Urinary bladder (tissue), 3 donors: ENCODE measurements at regions not wholly inside any gene's neighbourhood (a gene's known extent, or its start where the extent isn't known, plus 50 kb on each side); places are given as distances from the start of the nearest gene placed in this dataset.

Source experiments
- DNase-seq: peaks from one replicate; pipeline ENCODE4 v3.0.0-alpha.2; 2015; ENCODE audit errors: extremely low spot score
- H3K27ac ChIP-seq: one replicate; pipeline ENCODE4 v1.5.1; 2013; ENCODE audit warnings: low read depth, mild to moderate bottlenecking, moderate library complexity
- H3K36me3 ChIP-seq: one replicate; pipeline ENCODE4 v1.6.1; 2013; ENCODE audit warnings: mild to moderate bottlenecking, moderate library complexity; ENCODE audit not compliant: insufficient read depth
- H3K4me1 ChIP-seq: one replicate; pipeline ENCODE4 v1.6.1; 2013; ENCODE audit warnings: mild to moderate bottlenecking, moderate library complexity; ENCODE audit not compliant: insufficient read depth
- H3K4me3 ChIP-seq: one replicate; pipeline ENCODE4 v1.5.1; 2013; ENCODE audit warnings: low read depth, low read length
- WGBS: extraction: QIAGEN DNeasy Blood & Tissue Kit; methylation state at CpG from one replicate; pipeline ENCODE4 v1.1.7; 2013; 5-methylcytosine and 5-hydroxymethylcytosine counted together
- donor health status: healthy with polysubstance abuse.
- donor health status: healthy.

GRCh38 chr12:47577206-47577989 is 128.4 kb downstream of the RPAP3 start:
- no peak for DNase-seq
- 62% methylated on average over 7 of the region's 7 CpGs for WGBS
- H3K36me3 ChIP-seq = no peaks in the 10 kb centered on the region
- no peak overlapping the region for H3K4me3 ChIP-seq
- H3K4me1 ChIP-seq = no peaks in the 10 kb centered on the region
- no peak overlapping the region for H3K27ac ChIP-seq

DNA sequence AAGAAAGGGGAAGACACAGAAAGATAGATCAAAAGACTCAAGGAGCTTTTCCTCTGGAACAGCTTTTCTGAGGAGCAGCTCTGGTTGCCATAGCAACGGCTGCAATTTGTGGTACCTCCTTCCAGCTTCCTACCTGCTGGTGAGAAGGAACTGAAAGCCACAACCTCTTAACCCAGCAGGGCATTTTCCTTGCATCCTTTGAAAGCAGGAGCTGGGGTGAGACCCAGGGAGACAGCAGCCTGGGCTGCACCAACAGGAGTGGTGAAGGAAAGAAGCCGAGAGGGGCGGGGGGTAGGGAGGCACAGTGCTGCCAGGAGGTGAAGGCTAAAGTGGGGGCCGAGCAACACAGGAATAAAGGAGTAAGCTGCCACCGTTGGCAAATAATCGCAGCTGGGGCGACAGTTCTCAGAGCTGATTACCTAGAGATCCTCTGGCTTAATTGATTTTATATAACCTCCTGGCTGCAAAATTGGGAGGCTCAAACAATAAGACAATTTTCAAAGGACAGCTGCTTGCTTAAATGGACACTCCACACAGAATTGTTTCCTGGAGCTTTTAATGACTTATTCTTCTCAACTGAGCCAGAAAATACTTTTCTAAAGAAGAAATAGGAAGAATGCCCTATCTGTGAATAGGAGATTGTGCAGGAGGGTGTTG is 129.4 kb downstream of the RPAP3 start:
- no peak overlapping the region for H3K27ac ChIP-seq
- 58% methylated on average over 7 of the region's 7 CpGs for WGBS
- no peak for DNase-seq
- H3K4me3 ChIP-seq = no peak overlapping the region
- H3K4me1 ChIP-seq = no peaks in the 10 kb centered on the region
- H3K36me3 ChIP-seq = no peaks in the 10 kb centered on the region

DNA sequence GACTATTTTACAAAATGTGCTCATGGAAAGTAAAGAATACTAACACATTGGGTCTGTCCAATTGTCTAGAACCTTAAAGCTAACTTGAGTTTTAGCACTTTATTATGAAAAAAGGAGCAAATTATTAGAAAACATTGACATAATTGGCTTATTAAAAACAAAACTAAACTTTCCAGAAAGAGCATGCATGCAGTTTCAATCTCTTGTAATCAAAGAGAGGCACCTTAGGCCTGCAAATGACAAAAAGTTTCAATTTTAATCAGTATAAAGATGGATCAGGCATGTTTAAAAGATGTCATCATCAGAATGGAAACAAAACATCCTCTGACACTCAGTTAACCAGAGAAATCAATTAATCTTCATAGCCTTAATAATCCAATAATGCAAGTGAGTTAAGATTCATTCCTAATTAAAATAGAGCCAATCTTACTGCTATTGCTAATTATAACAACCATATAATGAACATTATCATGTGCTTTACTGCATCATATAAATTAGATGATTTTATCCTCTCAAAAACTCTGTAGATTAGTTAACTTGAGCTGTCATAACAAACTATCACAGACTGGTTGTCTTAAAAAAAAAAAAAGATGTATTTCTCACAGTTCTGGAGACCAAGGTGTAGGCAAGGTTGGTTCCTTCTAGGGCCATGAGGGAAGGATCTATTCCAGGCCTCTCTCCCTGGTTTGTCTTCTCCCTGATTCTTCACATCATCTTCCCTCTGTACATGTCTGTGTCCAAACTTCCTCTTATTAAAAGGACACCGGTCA is 131.4 kb downstream of the RPAP3 start:
- WGBS = 81% methylated on average over 1 of the region's 1 CpG
- no peak for DNase-seq
- H3K27ac ChIP-seq = no peak overlapping the region
- H3K4me1 ChIP-seq = no peaks in the 10 kb centered on the region
- H3K4me3 ChIP-seq = no peak overlapping the region
- no peaks in the 10 kb centered on the region for H3K36me3 ChIP-seq

DNA sequence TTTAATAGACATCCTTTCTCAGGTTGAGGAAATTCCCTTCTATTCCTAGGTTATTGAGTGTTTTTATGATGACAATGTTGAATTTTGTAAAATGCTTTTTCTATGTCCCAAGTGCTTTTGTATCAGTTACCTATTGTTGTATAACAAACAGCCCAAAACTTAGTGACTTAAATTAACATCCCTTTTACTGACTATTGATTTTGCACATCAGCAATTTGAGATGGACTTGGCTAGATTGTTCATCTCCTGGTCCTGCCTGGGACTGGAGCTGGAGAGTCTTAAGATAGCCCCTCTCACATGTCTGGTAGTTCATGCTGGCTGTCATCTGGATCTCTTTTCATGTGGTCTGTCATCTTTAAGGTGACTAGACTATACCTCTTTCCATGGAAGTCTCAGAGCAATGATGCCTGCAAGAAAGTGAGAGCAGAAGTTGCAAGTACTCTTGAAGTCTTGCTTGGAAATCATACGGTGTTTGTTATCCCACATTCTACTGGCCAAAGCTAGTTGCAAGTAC is 132.6 kb downstream of the RPAP3 start:
- Histone ChIP-seq H3K27ac (no peak overlapping the region), H3K4me1 (no peaks in the 10 kb centered on the region), H3K4me3 (no peak overlapping the region), H3K36me3 (no peaks in the 10 kb centered on the region)
- DNase-seq = no peak
- 92% methylated on average over 1 of the region's 1 CpG for WGBS

GRCh38 chr12:47570151-47570550 is 135.7 kb downstream of the RPAP3 start:
- no peak overlapping the region for H3K4me3 ChIP-seq
- no peak for DNase-seq
- WGBS = 79% methylated on average over 3 of the region's 3 CpGs
- H3K27ac ChIP-seq = no peak overlapping the region
- no peaks in the 10 kb centered on the region for H3K4me1 ChIP-seq
- no peaks in the 10 kb centered on the region for H3K36me3 ChIP-seq

DNA sequence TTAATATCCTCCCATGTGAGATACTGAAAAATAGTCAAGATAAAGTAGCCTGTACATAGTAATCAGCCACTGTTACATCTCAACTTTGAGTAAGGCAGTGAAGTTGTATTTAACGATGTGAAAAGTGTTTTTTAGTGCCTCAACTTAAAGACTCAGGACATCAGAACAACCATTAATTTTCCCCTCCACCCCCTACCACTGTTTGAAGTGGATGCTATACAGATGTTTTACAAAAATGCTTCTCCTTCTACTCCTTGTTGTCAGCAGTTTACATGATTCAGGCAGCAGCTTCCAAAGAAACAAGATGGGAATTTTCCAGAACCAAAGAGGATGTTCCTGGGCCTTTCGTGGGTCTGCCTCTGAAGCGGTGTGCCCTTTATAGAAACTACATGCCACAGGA is 143.6 kb downstream of the RPAP3 start:
- H3K4me3 ChIP-seq = no peak overlapping the region
- H3K4me1 ChIP-seq = no peaks in the 10 kb centered on the region
- H3K36me3 ChIP-seq = no peaks in the 10 kb centered on the region
- WGBS = 52% methylated on average over 3 of the region's 3 CpGs
- DNase-seq = no peak
- H3K27ac ChIP-seq = no peak overlapping the region

DNA sequence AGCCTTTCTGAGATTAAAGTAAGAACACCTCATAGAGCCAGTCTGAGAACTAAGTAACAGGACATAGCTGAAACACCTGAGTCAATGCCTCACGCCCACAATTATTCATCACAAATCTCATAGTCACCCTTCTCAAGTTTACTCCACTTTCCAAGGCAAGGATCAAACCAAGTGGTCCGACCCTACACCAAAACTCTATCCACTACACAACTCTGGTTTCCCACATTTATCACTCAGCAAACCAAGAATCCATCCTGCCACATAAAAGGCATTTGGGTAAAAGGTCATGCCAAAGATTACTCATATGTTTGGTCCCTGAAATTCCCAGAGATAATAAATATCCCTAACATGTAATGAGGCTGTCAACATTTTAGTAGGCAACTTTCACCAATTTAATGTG is 144.1 kb downstream of the RPAP3 start:
- Histone ChIP-seq H3K36me3 (no peaks in the 10 kb centered on the region), H3K4me1 (no peaks in the 10 kb centered on the region), H3K4me3 (no peak overlapping the region), H3K27ac (no peak overlapping the region)
- DNase-seq = no peak
- 70% methylated on average over 2 of the region's 2 CpGs for WGBS

- H3K4me3 ChIP-seq = no peak overlapping the region
- no peaks in the 10 kb centered on the region for H3K4me1 ChIP-seq
- no peak overlapping the region for H3K27ac ChIP-seq
- no peak for DNase-seq
- 92% methylated on average over 2 of the region's 2 CpGs for WGBS
- H3K36me3 ChIP-seq = no peaks in the 10 kb centered on the region
These were observed 145.4 kb downstream of the RPAP3 start for GRCh38 chr12:47560415-47560814.

- H3K4me1 ChIP-seq = no peaks in the 10 kb centered on the region
- H3K36me3 ChIP-seq = no peaks in the 10 kb centered on the region
- WGBS = 65% methylated on average over 5 of the region's 5 CpGs
- no peak overlapping the region for H3K27ac ChIP-seq
- no peak overlapping the region for H3K4me3 ChIP-seq
- no peak for DNase-seq
These were observed 147.0 kb downstream of the RPAP3 start for GRCh38 chr12:47558625-47559345.

DNA sequence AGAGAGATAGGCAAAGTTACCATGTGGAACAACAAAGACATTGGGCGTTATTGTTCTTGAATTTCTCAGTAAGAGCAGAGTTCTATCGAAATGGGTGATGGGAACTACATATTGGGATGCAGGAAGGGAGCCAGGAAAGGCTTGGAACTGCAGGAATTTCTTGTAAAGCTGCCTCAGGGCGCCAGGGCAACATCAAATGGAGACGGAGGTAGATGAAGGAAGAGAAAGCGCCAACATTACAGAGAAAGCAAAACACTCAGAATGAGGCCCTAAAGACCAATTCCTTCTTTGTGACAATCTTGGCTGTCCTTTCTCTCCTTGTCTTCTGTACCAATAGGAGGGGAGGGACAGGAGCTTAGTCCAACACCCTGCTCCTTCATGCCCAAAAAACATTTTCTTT is 148.4 kb downstream of the RPAP3 start:
- no peak overlapping the region for H3K4me3 ChIP-seq
- H3K27ac ChIP-seq = no peak overlapping the region
- WGBS = 50% methylated on average over 5 of the region's 5 CpGs
- no peak for DNase-seq
- H3K4me1 ChIP-seq = no peaks in the 10 kb centered on the region
- H3K36me3 ChIP-seq = no peaks in the 10 kb centered on the region

DNA sequence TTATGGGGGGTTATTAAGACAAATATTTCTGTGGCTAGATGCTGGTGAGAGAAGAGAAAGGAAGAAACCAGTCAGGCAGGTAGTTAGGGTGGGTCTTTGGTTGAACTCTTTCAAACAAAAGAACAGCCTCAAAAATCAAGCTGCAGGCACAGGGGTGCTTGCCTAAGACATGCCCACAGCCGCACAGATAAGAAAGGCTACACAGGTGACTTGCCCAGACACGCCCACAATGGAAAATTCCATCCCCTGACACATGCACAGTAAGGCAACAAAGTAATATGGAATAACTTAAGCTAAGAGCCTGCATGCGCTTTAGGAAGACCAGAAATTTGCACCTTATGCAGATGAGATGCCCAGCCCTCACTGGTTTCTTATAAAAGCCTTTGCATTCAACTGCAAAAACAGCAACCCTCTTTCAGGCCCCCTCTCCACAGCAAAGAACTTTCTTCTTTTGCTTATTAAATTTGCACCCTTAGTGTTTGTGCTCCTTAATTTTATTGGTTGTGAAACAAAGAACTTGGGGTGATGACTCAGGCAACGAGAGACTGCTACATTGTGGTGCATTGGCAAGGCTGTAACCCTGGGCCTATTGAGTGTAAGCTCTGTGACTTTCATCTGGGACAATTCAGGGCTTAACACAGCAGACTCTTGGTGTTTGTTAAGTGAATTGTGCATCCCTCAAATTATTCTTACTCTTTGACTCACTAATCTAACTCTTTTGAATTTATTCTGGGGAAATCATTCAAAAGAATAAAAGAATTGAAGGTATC is 149.4 kb downstream of the RPAP3 start:
- H3K36me3 ChIP-seq = no peaks in the 10 kb centered on the region
- 76% methylated on average over 4 of the region's 4 CpGs for WGBS
- H3K4me3 ChIP-seq = no peak overlapping the region
- H3K4me1 ChIP-seq = no peaks in the 10 kb centered on the region
- no peak for DNase-seq
- no peak overlapping the region for H3K27ac ChIP-seq

- 91% methylated on average over 3 of the region's 3 CpGs for whole genome bisulfite sequencing
- no peak for DNase-seq
- no peaks in the 10 kb centered on the region for H3K36me3 ChIP-seq
- no peak overlapping the region for H3K27ac ChIP-seq
- no peaks in the 10 kb centered on the region for H3K4me1 ChIP-seq
- H3K4me3 ChIP-seq = no peak overlapping the region
These were observed 151.7 kb downstream of the RPAP3 start for GRCh38 chr12:47554046-47554653.
